ENCODE measurements at regions not wholly inside any gene's neighbourhood (a gene's known extent, or its start where the extent isn't known, plus 50 kb on each side); places are given as distances from the start of the nearest gene placed in this dataset.

DNA sequence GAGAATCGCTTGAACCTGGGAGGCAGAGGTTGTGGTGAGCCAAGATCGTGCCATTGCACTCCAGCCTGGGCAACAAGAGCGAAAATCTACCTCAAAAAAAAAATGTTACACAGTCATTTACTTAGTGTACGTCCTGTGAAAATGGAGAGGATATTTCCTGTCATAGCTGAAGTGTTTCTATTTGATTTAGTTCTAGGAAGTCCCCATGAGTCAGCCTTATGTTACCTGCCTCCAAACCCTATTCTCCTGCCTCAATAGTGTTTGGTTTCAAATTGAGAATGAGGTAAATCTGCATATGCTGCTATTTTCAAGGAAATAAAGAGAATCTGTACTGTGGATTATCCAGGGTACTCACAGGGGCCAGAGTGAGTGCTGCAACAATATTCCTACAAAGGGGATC is 1284.5 kb upstream of the AUTS2 start:
- TF ChIP-seq, protein P1, sequence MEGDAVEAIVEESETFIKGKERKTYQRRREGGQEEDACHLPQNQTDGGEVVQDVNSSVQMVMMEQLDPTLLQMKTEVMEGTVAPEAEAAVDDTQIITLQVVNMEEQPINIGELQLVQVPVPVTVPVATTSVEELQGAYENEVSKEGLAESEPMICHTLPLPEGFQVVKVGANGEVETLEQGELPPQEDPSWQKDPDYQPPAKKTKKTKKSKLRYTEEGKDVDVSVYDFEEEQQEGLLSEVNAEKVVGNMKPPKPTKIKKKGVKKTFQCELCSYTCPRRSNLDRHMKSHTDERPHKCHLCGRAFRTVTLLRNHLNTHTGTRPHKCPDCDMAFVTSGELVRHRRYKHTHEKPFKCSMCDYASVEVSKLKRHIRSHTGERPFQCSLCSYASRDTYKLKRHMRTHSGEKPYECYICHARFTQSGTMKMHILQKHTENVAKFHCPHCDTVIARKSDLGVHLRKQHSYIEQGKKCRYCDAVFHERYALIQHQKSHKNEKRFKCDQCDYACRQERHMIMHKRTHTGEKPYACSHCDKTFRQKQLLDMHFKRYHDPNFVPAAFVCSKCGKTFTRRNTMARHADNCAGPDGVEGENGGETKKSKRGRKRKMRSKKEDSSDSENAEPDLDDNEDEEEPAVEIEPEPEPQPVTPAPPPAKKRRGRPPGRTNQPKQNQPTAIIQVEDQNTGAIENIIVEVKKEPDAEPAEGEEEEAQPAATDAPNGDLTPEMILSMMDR (IDR thresholded peaks at IDR 0.05): no peak
- no peak for TF ChIP-seq POLR2A (IDR thresholded peaks at IDR 0.05)
